HEK293 (cell line): ENCODE measurements at regions not wholly inside any gene's neighbourhood (a gene's known extent, or its start where the extent isn't known, plus 50 kb on each side); places are given as distances from the start of the nearest gene placed in this dataset.

Experiments
- CTCF ChIA-PET: fragments of 350-600 bp; formaldehyde crosslinking; extraction: SDS; loops from one replicate; lab custom pipeline; 2021; ENCODE audit warnings: antibody characterized with exemption; lab: Yijun Ruan, JAX
- POLR2A ChIA-PET: fragments of 300-600 bp; formaldehyde crosslinking; extraction: SDS; loops from one replicate; lab custom pipeline; 2020; ENCODE audit warnings: antibody characterized with exemption, inconsistent platforms; lab: Yijun Ruan, JAX
- H3K27ac ChIP-seq: fragments of 200-500 bp; sonication (Bioruptor generic); 2 replicates; pipeline ENCODE4 v1.5.1; 2014; ENCODE audit warnings: low read depth, low read length, control low read depth, inconsistent platforms; ENCODE audit errors: extremely low read depth
- H3K36me3 ChIP-seq, 2 experiments: fragments of 200-500 bp in 1 of 2; sonication (Bioruptor generic) in 1 of 2; 1 replicate in 1 of 2; 2 replicates in 1 of 2; pipeline ENCODE4 v1.5.1; 2014 to 2017; ENCODE audit warnings: inconsistent platforms in 2 of 2, low read length in 2 of 2; ENCODE audit not compliant: control insufficient read depth in 2 of 2, insufficient read depth in 1 of 2
- H3K4me1 ChIP-seq: fragments of 200-500 bp; sonication (Bioruptor generic); 2 replicates; pipeline ENCODE4 v1.5.1; 2014; ENCODE audit warnings: mild to moderate bottlenecking, low read length, inconsistent platforms; ENCODE audit not compliant: control insufficient read depth, insufficient read depth
- H3K4me3 ChIP-seq: 2 replicates; pipeline ENCODE4 v1.5.1; 2011; ENCODE audit warnings: low read depth, mild to moderate bottlenecking, control low read depth, low read length, moderate library complexity
- H3K9me3 ChIP-seq: fragments of 200-500 bp; sonication (Bioruptor generic); 2 replicates; pipeline ENCODE4 v1.5.1; 2014; ENCODE audit warnings: low read depth, low read length, inconsistent platforms; ENCODE audit not compliant: control insufficient read depth, insufficient read depth
- BCL11B ChIP-seq: fragments of 450-650 bp; formaldehyde crosslinking; IDR thresholded peaks from 2 replicates; pipeline ENCODE4 v1.5.1; 2016; ENCODE audit warnings: low read depth, missing biosample characterization, missing genetic modification characterization
- GLI4 ChIP-seq: fragments of 450-650 bp; formaldehyde crosslinking; IDR thresholded peaks from 2 replicates; pipeline ENCODE4 v1.5.1; 2016; ENCODE audit warnings: missing biosample characterization, missing genetic modification characterization
- GLIS1 ChIP-seq: fragments of 450-650 bp; formaldehyde crosslinking; IDR thresholded peaks from 2 replicates; pipeline ENCODE4 v1.5.1; 2016; ENCODE audit warnings: missing biosample characterization, missing genetic modification characterization
- GLIS2 ChIP-seq: fragments of 450-650 bp; formaldehyde crosslinking; IDR thresholded peaks from 2 replicates; pipeline ENCODE4 v1.5.1; 2016; ENCODE audit warnings: missing biosample characterization, missing genetic modification characterization
- HOXD13 ChIP-seq: sonication (generic); formaldehyde crosslinking; IDR thresholded peaks from 2 replicates; pipeline ENCODE4 v1.8.0; 2022; ENCODE audit warnings: missing genetic modification reagents, borderline replicate concordance
- IKZF3 ChIP-seq: fragments of 450-650 bp; IDR thresholded peaks from 2 replicates; pipeline ENCODE4 v1.5.0; 2018; ENCODE audit warnings: missing biosample characterization, mild to moderate bottlenecking, missing genetic modification characterization, moderate library complexity
- KLF7 ChIP-seq: fragments of 450-650 bp; formaldehyde crosslinking; IDR thresholded peaks from 2 replicates; pipeline ENCODE4 v1.5.1; 2016; ENCODE audit warnings: missing biosample characterization, missing genetic modification characterization, borderline replicate concordance
- KLF8 ChIP-seq: fragments of 450-650 bp; formaldehyde crosslinking; IDR thresholded peaks from 2 replicates; pipeline ENCODE4 v1.5.1; 2016; ENCODE audit warnings: missing biosample characterization, missing genetic modification characterization
- OSR2 ChIP-seq: fragments of 450-650 bp; formaldehyde crosslinking; IDR thresholded peaks from 2 replicates; pipeline ENCODE4 v1.5.1; 2016; ENCODE audit warnings: missing biosample characterization, missing genetic modification characterization
- RBAK ChIP-seq: fragments of 450-650 bp; formaldehyde crosslinking; IDR thresholded peaks from 2 replicates; pipeline ENCODE4 v1.5.1; 2016; ENCODE audit warnings: missing biosample characterization, missing genetic modification characterization
- SP3 ChIP-seq: fragments of 450-650 bp; formaldehyde crosslinking; IDR thresholded peaks from 2 replicates; pipeline ENCODE4 v1.5.1; 2016; ENCODE audit warnings: missing biosample characterization, missing genetic modification characterization
- ZBTB44 ChIP-seq: fragments of 450-650 bp; IDR thresholded peaks from 2 replicates; pipeline ENCODE4 v1.5.1; 2018; ENCODE audit warnings: missing biosample characterization, mild to moderate bottlenecking, missing genetic modification characterization
- ZFHX2 ChIP-seq: fragments of 450-650 bp; formaldehyde crosslinking; conservative IDR thresholded peaks from 2 replicates; pipeline ENCODE4 v1.5.1; 2016; ENCODE audit warnings: missing biosample characterization, missing genetic modification characterization
- ZNF133 ChIP-seq: fragments of 450-650 bp; formaldehyde crosslinking; IDR thresholded peaks from 2 replicates; pipeline ENCODE4 v1.5.1; 2016; ENCODE audit warnings: missing biosample characterization, missing genetic modification characterization
- ZNF221 ChIP-seq: fragments of 450-650 bp; formaldehyde crosslinking; IDR thresholded peaks from 2 replicates; pipeline ENCODE4 v1.5.1; 2017; ENCODE audit warnings: missing biosample characterization, missing genetic modification characterization, borderline replicate concordance
- ZNF311 ChIP-seq: fragments of 450-650 bp; formaldehyde crosslinking; IDR thresholded peaks from 2 replicates; pipeline ENCODE4 v1.5.1; 2017; ENCODE audit warnings: missing biosample characterization, missing genetic modification characterization, borderline replicate concordance
- ZNF324 ChIP-seq: fragments of 450-650 bp; formaldehyde crosslinking; IDR thresholded peaks from 2 replicates; pipeline ENCODE4 v1.5.1; 2016; ENCODE audit warnings: missing biosample characterization, missing genetic modification characterization
- ZNF521 ChIP-seq: fragments of 450-650 bp; formaldehyde crosslinking; IDR thresholded peaks from 2 replicates; pipeline ENCODE4 v1.5.1; 2017; ENCODE audit warnings: missing biosample characterization, mild to moderate bottlenecking, missing genetic modification characterization
- ZNF530 ChIP-seq: fragments of 450-650 bp; formaldehyde crosslinking; IDR thresholded peaks from 2 replicates; pipeline ENCODE4 v1.5.1; 2016; ENCODE audit warnings: low read depth, missing biosample characterization, missing genetic modification characterization
- ZNF560 ChIP-seq: fragments of 450-650 bp; formaldehyde crosslinking; IDR thresholded peaks from 2 replicates; pipeline ENCODE4 v1.5.1; 2017; ENCODE audit warnings: missing biosample characterization, missing genetic modification characterization, borderline replicate concordance
- ZNF571 ChIP-seq: fragments of 450-650 bp; formaldehyde crosslinking; IDR thresholded peaks from 2 replicates; pipeline ENCODE4 v1.5.0; 2017; ENCODE audit warnings: missing biosample characterization, missing genetic modification characterization
- ZNF585B ChIP-seq: fragments of 450-650 bp; formaldehyde crosslinking; IDR thresholded peaks from 2 replicates; pipeline ENCODE4 v1.5.1; 2016; ENCODE audit warnings: missing biosample characterization, missing genetic modification characterization
- ZNF629 ChIP-seq: fragments of 450-650 bp; formaldehyde crosslinking; IDR thresholded peaks from 2 replicates; pipeline ENCODE4 v1.5.1; 2017; ENCODE audit warnings: missing biosample characterization, missing genetic modification characterization
- ZNF664 ChIP-seq: fragments of 450-650 bp; formaldehyde crosslinking; IDR thresholded peaks from 2 replicates; pipeline ENCODE4 v1.5.1; 2016; ENCODE audit warnings: missing biosample characterization, missing genetic modification characterization
- ZNF701 ChIP-seq: fragments of 450-650 bp; formaldehyde crosslinking; IDR thresholded peaks from 2 replicates; pipeline ENCODE4 v1.5.1; 2016; ENCODE audit warnings: missing biosample characterization, missing genetic modification characterization
- ZNF704 ChIP-seq: fragments of 450-650 bp; formaldehyde crosslinking; IDR thresholded peaks from 2 replicates; pipeline ENCODE4 v1.5.1; 2016; ENCODE audit warnings: missing biosample characterization, missing genetic modification characterization
- ZNF707 ChIP-seq: fragments of 450-650 bp; formaldehyde crosslinking; IDR thresholded peaks from 2 replicates; pipeline ENCODE4 v1.5.1; 2016; ENCODE audit warnings: missing biosample characterization, missing genetic modification characterization
- ZNF768 ChIP-seq: fragments of 450-650 bp; formaldehyde crosslinking; IDR thresholded peaks from 2 replicates; pipeline ENCODE4 v1.5.1; 2018; ENCODE audit warnings: missing biosample characterization, mild to moderate bottlenecking, missing genetic modification characterization
- ZNF777 ChIP-seq: fragments of 450-650 bp; formaldehyde crosslinking; IDR thresholded peaks from 2 replicates; pipeline ENCODE4 v1.5.1; 2017; ENCODE audit warnings: missing biosample characterization, missing genetic modification characterization, borderline replicate concordance
- ZNF830 ChIP-seq: fragments of 450-650 bp; IDR thresholded peaks from 2 replicates; pipeline ENCODE4 v1.5.0; 2018; ENCODE audit warnings: missing biosample characterization, missing genetic modification characterization, low read depth, mild to moderate bottlenecking, moderate library complexity
- TF ChIP-seq, protein P1 (sequence below): fragments of 450-650 bp; formaldehyde crosslinking; optimal IDR thresholded peaks from 2 replicates; pipeline ENCODE3; 2016; ENCODE audit warnings: missing biosample characterization, mild to moderate bottlenecking, missing genetic modification characterization

DNA sequence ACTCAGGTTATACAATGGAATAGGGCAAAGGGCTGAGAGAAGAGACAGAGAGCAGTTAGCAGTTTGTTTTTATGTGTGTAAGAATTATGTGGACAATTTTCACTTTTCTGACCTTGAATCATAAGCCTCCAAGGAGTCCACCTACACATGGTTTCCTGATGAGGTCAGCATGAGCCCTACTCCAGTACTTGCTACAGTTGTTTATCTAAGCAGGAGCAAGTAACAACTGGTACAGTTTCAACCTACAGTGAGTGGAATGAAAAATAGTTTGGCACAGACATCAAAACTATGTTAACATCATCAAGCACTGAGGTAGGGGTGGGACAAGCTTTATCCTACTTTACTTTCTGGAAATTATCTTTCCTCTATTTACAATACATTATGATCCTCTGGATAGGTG lies 426.7 kb upstream of the ID4 start:
- TF ChIP-seq OSR2 (tag by site-specific recombination) (peak; percentile 27; the same call in 1 of the 2 replicates), ZNF324 (no peak), KLF8 (tag by site-specific recombination) (peak; percentile 46), ZNF530 (tag by site-specific recombination) (no peak)
- TF ChIP-seq, all 188 proteins: peak for 2
- H3K4me3 ChIP-seq: no peak overlapping the region
- no peaks in the 10 kb centered on the region for H3K4me1 ChIP-seq
- CTCF ChIA-PET: interaction anchor here (0.6 kb wide), 1 partner anchor 494 kb away, joined by 3 read pairs; no protein-coding TSS in a partner anchor
- no peaks in the 10 kb centered on the region for H3K36me3 ChIP-seq
- POLR2A ChIA-PET: no interaction called here
- H3K27ac ChIP-seq: no peak overlapping the region
- no peaks in the 10 kb centered on the region for H3K9me3 ChIP-seq

DNA sequence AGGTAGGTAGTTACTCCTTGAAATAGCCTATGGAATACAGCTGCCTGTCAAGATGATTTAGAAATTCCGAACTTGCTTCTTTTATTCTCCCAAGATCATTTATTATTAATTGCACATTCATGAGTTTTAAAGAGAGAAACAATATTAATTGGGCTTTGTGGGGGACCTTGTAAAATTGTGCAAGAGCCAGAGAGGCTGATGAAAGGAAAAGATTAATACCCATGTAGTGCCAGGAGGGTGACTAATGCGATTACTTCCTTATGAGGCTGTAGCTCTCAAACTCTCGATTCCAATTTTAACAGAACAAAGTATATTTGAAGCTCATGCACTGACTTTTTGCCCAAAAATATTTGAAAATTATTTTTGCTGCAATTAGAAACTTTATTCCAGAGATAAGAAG lies 423.8 kb upstream of the ID4 start:
- POLR2A ChIA-PET: no interaction called here
- H3K9me3 ChIP-seq: no peaks in the 10 kb centered on the region
- CTCF ChIA-PET: interaction anchor here (0.5 kb wide), 1 partner anchor 868 kb away, joined by 3 read pairs; no protein-coding TSS in a partner anchor
- H3K27ac ChIP-seq: no peak overlapping the region
- no peak for TF ChIP-seq KLF7 (tag by site-specific recombination)
- TF ChIP-seq ZNF707 (tag by site-specific recombination): no peak
- no peak for TF ChIP-seq GLIS1 (tag by site-specific recombination)
- no peak for TF ChIP-seq SP3
- no peak for TF ChIP-seq ZNF133 (tag by site-specific recombination)
- no peak for TF ChIP-seq ZNF768 (tag by site-specific recombination)
- no peak for TF ChIP-seq ZNF704
- TF ChIP-seq ZNF560 (tag by site-specific recombination): no peak
- TF ChIP-seq ZNF311 (tag by site-specific recombination): no peak
- TF ChIP-seq RBAK (tag by site-specific recombination): no peak
- TF ChIP-seq BCL11B (tag by site-specific recombination): no peak
- H3K4me1 ChIP-seq: no peaks in the 10 kb centered on the region
- H3K4me3 ChIP-seq: no peak overlapping the region
- H3K36me3 ChIP-seq: no peaks in the 10 kb centered on the region

GRCh38 chr6:19415605-19416326 lies 421.4 kb upstream of the ID4 start:
- CTCF ChIA-PET: interaction anchor here (1.3 kb wide), 1 partner anchor 32 kb away, joined by 3 read pairs; no protein-coding TSS in a partner anchor
- Histone ChIP-seq H3K4me1 (no peaks in the 10 kb centered on the region), H3K4me3 (no peak overlapping the region), H3K36me3 (no peaks in the 10 kb centered on the region), H3K9me3 (no peaks in the 10 kb centered on the region), H3K27ac (no peak overlapping the region)
- POLR2A ChIA-PET: no interaction called here
- TF ChIP-seq ZNF830 (tag by site-specific recombination) (no peak), ZNF221 (tag by site-specific recombination) (no peak), ZNF521 (no peak), ZNF585B (no peak), ZBTB44 (tag by site-specific recombination) (no peak), IKZF3 (tag by site-specific recombination) (no peak), GLI4 (tag by site-specific recombination) (no peak), GLIS2 (tag by site-specific recombination) (no peak), ZNF571 (tag by site-specific recombination) (no peak), ZNF701 (tag by site-specific recombination) (no peak), SP3 (no peak), ZNF664 (tag by site-specific recombination) (no peak), ZNF629 (tag by site-specific recombination) (no peak), HOXD13 (CRISPR knock-in tag) (no peak), ZNF777 (no peak), ZFHX2 (tag by site-specific recombination) (no peak)
- TF ChIP-seq, protein P1, sequence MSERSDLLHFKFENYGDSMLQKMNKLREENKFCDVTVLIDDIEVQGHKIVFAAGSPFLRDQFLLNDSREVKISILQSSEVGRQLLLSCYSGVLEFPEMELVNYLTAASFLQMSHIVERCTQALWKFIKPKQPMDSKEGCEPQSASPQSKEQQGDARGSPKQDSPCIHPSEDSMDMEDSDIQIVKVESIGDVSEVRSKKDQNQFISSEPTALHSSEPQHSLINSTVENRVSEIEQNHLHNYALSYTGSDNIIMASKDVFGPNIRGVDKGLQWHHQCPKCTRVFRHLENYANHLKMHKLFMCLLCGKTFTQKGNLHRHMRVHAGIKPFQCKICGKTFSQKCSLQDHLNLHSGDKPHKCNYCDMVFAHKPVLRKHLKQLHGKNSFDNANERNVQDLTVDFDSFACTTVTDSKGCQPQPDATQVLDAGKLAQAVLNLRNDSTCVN: no peak
